BLaER1 (cell line): ENCODE measurements at regions not wholly inside any gene's neighbourhood (a gene's known extent, or its start where the extent isn't known, plus 50 kb on each side); places are given as distances from the start of the nearest gene placed in this dataset.

Experiments used
- H3K27ac ChIP-seq: shearing (Covaris generic); formaldehyde crosslinking; 2 replicates; pipeline ENCODE4 v1.8.1; 2022
- H3K27me3 ChIP-seq: shearing (Covaris generic); formaldehyde crosslinking; 2 replicates; pipeline ENCODE4 v1.8.1; 2022
- H3K36me3 ChIP-seq: shearing (Covaris generic); formaldehyde crosslinking; 2 replicates; pipeline ENCODE4 v1.8.1; 2022
- H3K4me1 ChIP-seq: shearing (Covaris generic); formaldehyde crosslinking; 2 replicates; pipeline ENCODE4 v1.8.1; 2022
- H3K4me2 ChIP-seq: shearing (Covaris generic); formaldehyde crosslinking; 2 replicates; pipeline ENCODE4 v1.8.1; 2022
- H3K4me3 ChIP-seq: shearing (Covaris generic); formaldehyde crosslinking; 2 replicates; pipeline ENCODE4 v1.8.1; 2022
- H3K9ac ChIP-seq: shearing (Covaris generic); formaldehyde crosslinking; 2 replicates; pipeline ENCODE4 v1.8.1; 2022
- H3K9me3 ChIP-seq: shearing (Covaris generic); formaldehyde crosslinking; 2 replicates; pipeline ENCODE4 v1.8.1; 2022
- H4K20me1 ChIP-seq: shearing (Covaris generic); formaldehyde crosslinking; 2 replicates; pipeline ENCODE4 v1.8.1; 2022
- Cebpa-rat ChIP-seq: shearing (Covaris generic); IDR thresholded peaks from 2 replicates; pipeline ENCODE4 v1.8.1; 2022

- no peak overlapping the region for H3K27ac ChIP-seq
- H3K4me3 ChIP-seq = no peak overlapping the region
- H3K4me1 ChIP-seq = peaks cover 9% of the 10 kb centered on the region; the same call in 1 of the 2 replicates
- H3K4me2 ChIP-seq = no peak overlapping the region
- TF ChIP-seq Cebpa-rat = peak; percentile 17; the same call in 1 of the 2 replicates
- H3K27me3 ChIP-seq = no peaks in the 10 kb centered on the region
- H3K36me3 ChIP-seq = no peaks in the 10 kb centered on the region
- H4K20me1 ChIP-seq = no peaks in the 10 kb centered on the region
- no peak overlapping the region for H3K9ac ChIP-seq
- peaks cover 5% of the 10 kb centered on the region; the same call in 1 of the 2 replicates for H3K9me3 ChIP-seq
Observed at GRCh38 chrX:39911278-39911897, 186.4 kb downstream of the BCOR start.

DNA sequence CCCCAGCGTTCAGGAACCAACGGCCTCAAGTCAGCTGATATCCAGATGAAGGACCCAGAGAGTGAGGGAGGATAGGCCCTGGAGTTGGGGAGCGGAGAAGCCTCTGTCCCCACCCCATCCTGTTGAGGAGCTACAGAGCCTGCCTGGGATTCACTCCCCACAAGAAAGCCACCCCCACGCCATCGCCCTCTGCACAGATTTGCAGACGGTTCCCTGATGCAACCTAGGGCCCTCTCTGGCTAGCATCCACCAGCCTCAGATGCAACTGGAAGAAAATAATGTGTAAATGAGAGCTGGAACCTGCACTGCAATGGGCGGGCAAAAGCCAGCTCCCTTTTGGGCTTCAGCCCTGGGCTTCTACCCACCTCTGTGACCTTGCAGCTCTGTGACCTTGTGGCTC is 185.6 kb downstream of the BCOR start:
- Histone ChIP-seq H3K27ac (no peak overlapping the region), H3K4me3 (no peak overlapping the region), H3K4me1 (peaks cover 7% of the 10 kb centered on the region; the same call in 1 of the 2 replicates), H3K27me3 (no peaks in the 10 kb centered on the region), H3K9ac (no peak overlapping the region), H4K20me1 (no peaks in the 10 kb centered on the region), H3K9me3 (peaks cover 11% of the 10 kb centered on the region), H3K4me2 (no peak overlapping the region), H3K36me3 (no peaks in the 10 kb centered on the region)
- TF ChIP-seq Cebpa-rat = no peak

DNA sequence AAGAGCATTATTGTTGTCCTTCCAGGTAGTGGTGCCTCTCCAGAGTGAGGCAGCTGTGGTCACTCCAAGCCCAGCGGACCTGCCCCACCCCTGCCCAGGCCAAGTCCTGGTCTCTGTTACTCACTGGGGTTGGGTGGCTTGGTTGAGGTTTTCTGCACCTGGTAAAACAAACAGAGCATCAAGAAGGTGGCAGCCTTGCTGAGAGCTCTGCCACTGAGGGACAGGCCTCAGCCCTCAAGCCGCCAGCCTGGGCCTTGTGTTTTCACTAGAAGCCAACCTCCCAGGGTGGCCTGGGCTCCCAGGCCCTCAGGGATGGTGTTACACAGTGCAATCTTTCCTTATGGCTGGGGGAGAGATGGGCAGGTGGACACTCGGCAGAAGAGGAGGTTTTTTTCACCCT is 182.7 kb downstream of the BCOR start:
- H3K36me3 ChIP-seq = no peaks in the 10 kb centered on the region
- no peak for TF ChIP-seq Cebpa-rat
- no peaks in the 10 kb centered on the region for H3K4me1 ChIP-seq
- no peaks in the 10 kb centered on the region for H4K20me1 ChIP-seq
- no peak overlapping the region for H3K27ac ChIP-seq
- no peaks in the 10 kb centered on the region for H3K27me3 ChIP-seq
- H3K4me3 ChIP-seq = no peak overlapping the region
- H3K9me3 ChIP-seq = peaks cover 17% of the 10 kb centered on the region
- H3K4me2 ChIP-seq = no peak overlapping the region
- H3K9ac ChIP-seq = no peak overlapping the region

DNA sequence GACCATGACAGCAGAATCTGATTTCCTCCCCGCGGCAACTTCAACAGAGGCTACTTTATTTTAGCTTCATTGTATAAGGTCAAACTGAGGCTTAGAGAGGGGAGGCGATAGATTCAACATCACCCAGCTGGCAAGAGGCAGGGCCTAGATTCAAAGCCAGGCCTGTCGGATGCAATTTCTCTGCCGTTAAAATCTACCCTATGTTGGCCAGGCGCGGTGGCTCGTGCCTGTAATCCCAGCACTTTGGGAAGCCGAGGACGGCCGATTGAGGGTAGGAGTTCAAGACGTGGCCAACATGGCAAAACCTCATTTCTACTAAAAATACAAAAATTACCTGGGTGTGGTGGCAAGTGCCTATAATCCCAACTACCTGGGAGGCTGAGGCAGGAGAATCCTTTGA is 182.2 kb downstream of the BCOR start:
- Histone ChIP-seq H3K36me3 (no peaks in the 10 kb centered on the region), H3K27ac (no peak overlapping the region), H3K27me3 (no peaks in the 10 kb centered on the region), H3K4me3 (no peak overlapping the region), H3K4me2 (no peak overlapping the region), H3K4me1 (no peaks in the 10 kb centered on the region), H4K20me1 (no peaks in the 10 kb centered on the region), H3K9ac (no peak overlapping the region), H3K9me3 (peaks cover 17% of the 10 kb centered on the region)
- TF ChIP-seq Cebpa-rat = no peak

GRCh38 chrX:39921838-39922237 is 175.9 kb downstream of the BCOR start:
- Histone ChIP-seq H3K4me1 (no peaks in the 10 kb centered on the region), H3K9ac (no peak overlapping the region), H3K27ac (no peak overlapping the region), H3K27me3 (no peaks in the 10 kb centered on the region), H4K20me1 (no peaks in the 10 kb centered on the region), H3K36me3 (no peaks in the 10 kb centered on the region), H3K4me3 (no peak overlapping the region), H3K4me2 (no peak overlapping the region), H3K9me3 (peaks cover 9% of the 10 kb centered on the region)
- TF ChIP-seq Cebpa-rat = no peak

- no peaks in the 10 kb centered on the region for H3K36me3 ChIP-seq
- H3K9me3 ChIP-seq = peaks cover 2% of the 10 kb centered on the region; the same call in 1 of the 2 replicates
- no peak for TF ChIP-seq Cebpa-rat
- H3K27ac ChIP-seq = no peak overlapping the region
- H3K4me3 ChIP-seq = no peak overlapping the region
- H3K4me2 ChIP-seq = no peak overlapping the region
- H3K4me1 ChIP-seq = no peaks in the 10 kb centered on the region
- H4K20me1 ChIP-seq = no peaks in the 10 kb centered on the region
- H3K9ac ChIP-seq = no peak overlapping the region
- no peaks in the 10 kb centered on the region for H3K27me3 ChIP-seq
Observed at GRCh38 chrX:39922488-39922887, 175.3 kb downstream of the BCOR start.

GRCh38 chrX:39922926-39923325 is 174.8 kb downstream of the BCOR start:
- no peak overlapping the region for H3K4me2 ChIP-seq
- H3K4me3 ChIP-seq = no peak overlapping the region
- H3K27ac ChIP-seq = no peak overlapping the region
- H3K27me3 ChIP-seq = no peaks in the 10 kb centered on the region
- no peak for TF ChIP-seq Cebpa-rat
- no peak overlapping the region for H3K9ac ChIP-seq
- H3K36me3 ChIP-seq = no peaks in the 10 kb centered on the region
- no peaks in the 10 kb centered on the region for H3K4me1 ChIP-seq
- no peaks in the 10 kb centered on the region for H4K20me1 ChIP-seq
- H3K9me3 ChIP-seq = no peaks in the 10 kb centered on the region

DNA sequence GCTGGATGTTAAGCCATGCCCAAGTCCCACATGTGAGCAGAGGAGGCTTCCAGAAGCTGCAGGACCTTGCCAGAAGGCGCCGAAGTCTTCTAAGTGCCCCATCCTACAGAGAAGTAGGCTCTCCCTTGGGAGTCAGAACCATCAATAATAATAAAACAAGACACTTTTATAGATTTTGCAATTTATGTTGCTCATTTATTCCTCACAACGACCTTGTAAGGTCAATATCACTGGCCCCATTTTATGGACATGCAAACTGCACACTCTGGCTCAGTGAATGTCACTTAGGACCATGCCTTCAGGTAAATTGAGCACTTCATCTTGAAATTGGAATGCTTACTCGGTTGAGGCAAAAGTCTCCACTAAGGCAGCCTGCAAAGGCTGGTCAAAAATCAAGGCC is 170.4 kb downstream of the BCOR start:
- H3K36me3 ChIP-seq = no peaks in the 10 kb centered on the region
- no peaks in the 10 kb centered on the region for H3K9me3 ChIP-seq
- no peak overlapping the region for H3K4me3 ChIP-seq
- no peaks in the 10 kb centered on the region for H4K20me1 ChIP-seq
- H3K9ac ChIP-seq = no peak overlapping the region
- H3K27ac ChIP-seq = no peak overlapping the region
- H3K27me3 ChIP-seq = no peaks in the 10 kb centered on the region
- H3K4me2 ChIP-seq = no peak overlapping the region
- 0 out of 2 replicates have a peak, but pooled peaks cover 5% of the 10 kb centered on the region for H3K4me1 ChIP-seq
- TF ChIP-seq Cebpa-rat = no peak

- no peak overlapping the region for H3K4me2 ChIP-seq
- no peaks in the 10 kb centered on the region for H3K9me3 ChIP-seq
- peaks cover 16% of the 10 kb centered on the region for H3K4me1 ChIP-seq
- H3K27me3 ChIP-seq = no peaks in the 10 kb centered on the region
- no peaks in the 10 kb centered on the region for H4K20me1 ChIP-seq
- no peak for TF ChIP-seq Cebpa-rat
- no peak overlapping the region for H3K9ac ChIP-seq
- no peak overlapping the region for H3K4me3 ChIP-seq
- no peaks in the 10 kb centered on the region for H3K36me3 ChIP-seq
- no peak overlapping the region for H3K27ac ChIP-seq
Observed at GRCh38 chrX:39928704-39929378, 168.9 kb downstream of the BCOR start.

GRCh38 chrX:39929379-39930025 is 168.3 kb downstream of the BCOR start:
- H3K9me3 ChIP-seq = no peaks in the 10 kb centered on the region
- no peak for TF ChIP-seq Cebpa-rat
- H3K4me2 ChIP-seq = no peak overlapping the region
- H3K27ac ChIP-seq = no peak overlapping the region
- H3K36me3 ChIP-seq = no peaks in the 10 kb centered on the region
- no peak overlapping the region for H3K4me3 ChIP-seq
- H3K4me1 ChIP-seq = peaks cover 22% of the 10 kb centered on the region
- H4K20me1 ChIP-seq = no peaks in the 10 kb centered on the region
- no peaks in the 10 kb centered on the region for H3K27me3 ChIP-seq
- no peak overlapping the region for H3K9ac ChIP-seq
